GM18870 (cell line): ENCODE measurements at regions not wholly inside any gene's neighbourhood (a gene's known extent, or its start where the extent isn't known, plus 50 kb on each side); places are given as distances from the start of the nearest gene placed in this dataset.
"Not testable (repeated sequence)": the region's sequence is repeated elsewhere in the genome, so short reads cannot be mapped to it uniquely, and the experiment has no call there.

Experiments used
- ATAC-seq: cut with Tn5 transposase; IDR thresholded peaks from one replicate; pipeline ENCODE4 v1.9.1; 2021; ENCODE audit warnings: moderate library complexity; ENCODE audit not compliant: unreplicated experiment

- ATAC-seq: no peak
These were observed 688.5 kb upstream of the CHD1 start for GRCh38 chr5:99617335-99617734.

DNA sequence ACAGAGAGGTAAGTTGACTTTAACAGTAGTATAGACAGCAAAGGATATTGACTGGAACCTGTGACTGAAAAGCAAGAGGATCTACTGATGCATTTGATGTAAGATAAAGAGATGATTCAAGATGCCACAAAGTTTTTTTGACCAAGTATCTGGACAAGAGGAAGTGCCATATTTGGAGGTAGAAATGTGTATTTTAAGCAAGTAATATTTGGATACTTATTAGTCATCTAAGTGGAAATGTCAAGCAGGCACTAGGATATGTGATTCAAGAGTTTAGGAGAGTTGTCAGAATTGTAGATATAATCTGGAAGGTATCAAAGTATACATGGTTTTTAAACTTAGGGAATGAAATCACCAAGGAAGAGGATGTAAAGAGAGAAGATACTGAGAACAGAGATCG lies 686.1 kb upstream of the CHD1 start:
- ATAC-seq: no peak

DNA sequence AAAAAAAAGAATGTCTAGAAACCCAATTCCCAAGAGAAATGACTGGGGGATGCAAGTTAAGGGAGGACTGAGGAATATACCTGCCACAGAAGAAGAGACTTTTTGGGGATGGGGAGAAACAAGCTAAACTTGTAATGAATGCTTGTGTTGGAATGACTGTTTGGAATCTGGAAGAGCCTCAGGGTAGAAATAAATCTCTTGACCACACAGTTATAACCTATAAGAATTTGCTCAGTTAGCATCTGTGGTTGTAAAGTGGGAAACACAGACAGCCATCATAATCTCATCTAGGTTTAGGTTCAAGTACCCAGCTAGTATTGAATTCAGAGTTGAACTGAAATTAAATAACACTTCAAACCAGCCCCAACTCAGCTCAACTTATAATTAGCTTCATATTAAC lies 678.3 kb upstream of the CHD1 start:
- no peak for ATAC-seq

DNA sequence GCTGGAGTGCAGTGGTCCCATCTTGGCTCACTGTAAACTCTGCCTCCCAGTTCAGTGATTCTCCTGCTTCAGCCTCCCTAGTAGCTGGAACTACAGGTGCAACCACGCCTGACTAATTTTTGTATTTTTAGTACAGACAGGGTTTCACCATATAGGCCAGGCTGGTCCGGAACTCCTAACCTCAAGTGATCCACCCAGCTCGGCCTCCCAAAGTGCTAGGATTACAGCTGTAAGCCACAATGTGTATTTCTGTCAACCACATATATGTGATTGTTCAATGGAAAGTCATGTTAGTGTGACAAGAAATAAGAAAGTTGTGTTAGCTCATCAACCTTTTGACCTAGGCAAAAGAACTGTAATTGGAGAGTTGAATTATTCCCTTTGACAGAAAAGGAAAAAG lies 677.1 kb upstream of the CHD1 start:
- ATAC-seq: no peak

DNA sequence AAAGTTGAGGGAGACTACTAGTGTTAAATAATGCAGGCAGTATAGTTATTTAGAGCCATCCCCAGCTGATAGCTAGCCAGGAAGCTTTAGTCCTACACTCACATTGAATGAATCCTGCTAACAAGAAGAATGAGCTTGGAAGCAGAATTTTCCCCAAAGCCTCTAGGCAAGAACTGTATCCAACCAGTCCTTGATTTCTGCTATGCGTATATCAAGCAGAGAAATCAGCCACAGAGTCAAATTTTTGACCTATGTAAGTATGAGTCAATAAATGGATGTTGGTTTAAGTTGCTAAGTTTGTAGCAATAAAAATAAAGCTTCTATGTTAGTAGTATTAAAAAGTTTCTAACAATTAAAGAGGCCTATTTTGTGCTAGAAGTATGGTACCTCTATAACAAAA lies 672.1 kb upstream of the CHD1 start:
- no peak for ATAC-seq

- no peak for ATAC-seq
These were observed 662.0 kb upstream of the CHD1 start for GRCh38 chr5:99590806-99591205.

- peak; percentile 50 for ATAC-seq
These were observed 660.6 kb upstream of the CHD1 start for GRCh38 chr5:99589424-99589823.

DNA sequence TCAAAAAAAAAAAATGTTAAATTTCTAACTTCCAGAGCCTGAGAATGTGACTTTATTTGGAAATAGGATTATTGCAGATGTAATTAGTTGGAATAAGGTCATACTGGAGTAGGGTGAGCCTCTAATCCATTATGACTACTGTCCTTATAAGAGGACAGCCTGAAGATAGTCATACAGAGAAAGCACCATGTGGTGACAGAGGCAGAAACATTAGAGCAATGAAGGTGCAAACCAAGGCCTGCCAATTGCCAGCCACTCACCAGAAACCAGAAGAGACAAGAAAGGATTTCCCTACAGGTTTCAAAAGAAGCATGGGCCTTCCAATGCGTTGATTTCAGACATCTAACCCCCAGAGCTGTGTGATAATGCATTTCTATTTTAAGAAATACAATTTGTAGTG lies 659.2 kb upstream of the CHD1 start:
- ATAC-seq: peak; percentile 76

DNA sequence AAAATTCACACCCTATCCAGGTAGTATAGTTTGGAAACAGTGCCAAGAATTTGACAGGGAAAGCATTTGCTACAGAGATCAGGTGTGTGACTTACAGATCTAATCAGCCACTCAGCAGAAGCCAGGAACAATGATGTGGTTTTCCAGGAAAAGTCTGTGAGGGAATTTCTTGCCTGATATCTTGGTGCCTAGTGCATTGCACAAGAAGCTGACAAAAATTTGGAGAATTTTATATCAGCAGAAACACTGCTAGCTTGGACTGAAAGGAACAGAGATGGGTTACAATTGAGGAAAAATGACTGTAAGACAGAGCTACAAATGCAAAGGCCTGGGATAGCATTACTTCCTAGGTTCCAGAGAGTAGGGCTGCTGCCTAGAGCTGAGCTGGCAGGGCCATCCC lies 658.1 kb upstream of the CHD1 start:
- no peak for ATAC-seq

GRCh38 chr5:99581204-99581603 lies 652.4 kb upstream of the CHD1 start:
- not testable (repeated sequence) for ATAC-seq

DNA sequence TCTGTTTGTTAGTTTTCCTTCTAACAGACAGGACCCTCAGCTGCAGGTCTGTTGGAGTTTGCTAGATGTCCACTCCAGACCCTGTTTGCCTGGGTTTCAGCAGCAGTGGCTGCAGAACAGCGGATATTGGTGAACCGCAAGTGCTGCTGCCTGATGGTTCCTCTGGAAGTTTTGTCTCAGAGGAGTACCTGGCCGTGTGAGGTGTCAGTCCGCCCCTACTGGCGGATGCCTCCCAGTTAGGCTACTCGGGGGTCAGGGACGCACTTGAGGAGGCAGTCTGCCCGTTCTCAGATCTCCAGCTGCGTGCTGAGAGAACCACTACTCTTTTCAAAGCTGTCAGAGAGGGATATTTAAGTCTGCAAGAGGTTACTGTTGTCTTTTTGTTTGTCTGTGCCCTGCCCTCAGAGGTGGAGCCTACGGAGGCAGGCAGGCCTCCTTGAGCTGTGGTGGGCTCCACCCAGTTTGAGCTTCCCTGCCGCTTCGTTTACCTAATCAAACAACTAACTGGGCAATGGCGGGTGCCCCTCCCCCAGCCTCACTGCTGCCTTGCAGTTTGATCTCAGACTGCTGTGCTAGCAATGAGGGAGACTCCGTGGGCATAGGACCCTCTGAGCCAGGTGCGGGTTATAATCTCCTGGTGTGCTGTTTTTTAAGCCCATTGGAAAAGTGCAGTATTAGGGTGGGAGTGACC lies 634.3 kb upstream of the CHD1 start:
- not testable (repeated sequence) for ATAC-seq

GRCh38 chr5:99553211-99553810 lies 624.5 kb upstream of the CHD1 start:
- ATAC-seq: no peak

DNA sequence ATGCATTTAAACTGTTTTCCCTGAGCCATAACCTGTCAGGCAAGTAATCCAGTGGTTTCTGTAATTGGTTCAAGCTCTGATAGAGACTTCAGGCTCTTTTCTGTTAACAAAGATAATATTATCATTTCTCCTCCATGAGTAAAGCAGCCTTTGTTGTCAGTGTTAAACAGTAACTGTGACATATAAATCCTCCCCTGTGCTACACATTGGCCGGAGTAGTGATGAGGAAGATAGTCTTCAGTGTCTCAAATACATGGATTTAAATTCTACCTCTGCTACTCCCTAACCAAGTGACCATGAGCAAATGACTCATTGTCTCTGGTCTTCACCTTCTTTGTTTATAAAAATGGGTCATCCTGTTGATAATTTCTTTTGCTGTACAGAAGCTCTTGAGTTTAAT lies 615.5 kb upstream of the CHD1 start:
- ATAC-seq: no peak

DNA sequence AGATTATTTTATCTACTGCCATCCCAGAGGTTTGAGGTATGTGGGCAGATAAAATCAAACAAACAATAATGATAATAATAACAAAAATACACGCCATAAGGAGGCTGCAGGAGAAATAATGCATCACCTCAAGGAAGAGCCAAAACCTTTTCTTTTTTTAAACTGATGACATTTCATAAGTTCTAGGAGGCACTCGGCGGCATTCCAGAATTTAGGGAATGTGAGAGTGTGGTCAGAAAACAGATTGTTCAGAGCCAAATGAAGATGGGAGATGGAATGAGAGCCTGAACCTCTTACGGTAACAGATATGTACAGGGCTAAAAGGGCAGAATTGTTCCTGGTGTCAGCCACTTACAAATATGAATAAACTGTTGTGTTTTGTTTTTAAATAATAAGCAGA lies 615.0 kb upstream of the CHD1 start:
- no peak for ATAC-seq

DNA sequence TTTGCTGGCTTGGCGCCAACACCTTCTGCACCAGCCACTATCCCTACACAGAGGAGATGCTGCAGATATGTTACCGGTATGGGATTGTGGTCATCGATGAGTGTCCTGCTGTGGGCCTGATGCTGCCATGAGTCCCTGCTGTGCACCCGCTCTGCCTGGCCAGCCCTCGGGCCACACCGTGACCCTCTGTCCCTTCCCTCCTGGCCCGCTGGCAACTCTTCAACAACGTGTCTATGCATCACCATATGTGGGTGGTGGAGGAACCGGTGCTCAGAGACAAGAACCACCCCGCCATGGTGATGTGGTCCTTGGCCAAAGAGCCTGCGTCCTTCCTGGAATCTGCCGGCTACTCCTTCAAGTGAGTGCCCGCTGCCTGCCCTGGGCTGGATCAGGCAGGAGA lies 605.4 kb upstream of the CHD1 start:
- not testable (repeated sequence) for ATAC-seq

- ATAC-seq: not testable (repeated sequence)
These were observed 592.9 kb upstream of the CHD1 start for GRCh38 chr5:99521666-99522065.

DNA sequence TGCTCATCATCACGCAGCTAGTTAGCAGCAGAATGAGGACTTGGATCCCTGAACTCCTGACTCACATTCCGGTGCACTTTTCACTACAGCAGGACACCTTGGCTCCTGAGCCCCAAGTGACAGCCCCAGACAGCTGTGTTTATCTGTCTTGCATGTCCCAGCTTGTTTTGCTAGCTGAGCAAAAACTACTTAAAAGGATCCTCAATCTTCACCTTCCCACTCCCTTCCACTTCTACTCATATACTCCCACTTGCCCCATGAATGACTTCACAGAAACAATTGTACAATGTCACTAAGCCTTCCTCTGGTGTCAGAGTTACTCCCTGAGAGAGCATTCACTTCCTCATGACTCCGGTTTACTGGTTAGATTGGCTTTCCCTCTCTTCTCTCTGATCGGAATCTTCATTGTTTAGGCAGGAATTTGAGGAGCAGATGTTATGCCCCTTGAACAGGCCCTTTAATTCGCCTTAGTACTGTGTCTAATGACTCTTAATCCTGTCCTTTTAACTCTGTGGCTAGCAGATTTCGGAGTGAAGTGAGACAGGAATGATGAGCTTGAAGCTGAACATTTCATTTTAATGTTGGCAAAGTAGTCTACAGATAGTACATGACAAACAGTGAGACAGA lies 587.2 kb upstream of the CHD1 start:
- ATAC-seq: not testable (repeated sequence)

DNA sequence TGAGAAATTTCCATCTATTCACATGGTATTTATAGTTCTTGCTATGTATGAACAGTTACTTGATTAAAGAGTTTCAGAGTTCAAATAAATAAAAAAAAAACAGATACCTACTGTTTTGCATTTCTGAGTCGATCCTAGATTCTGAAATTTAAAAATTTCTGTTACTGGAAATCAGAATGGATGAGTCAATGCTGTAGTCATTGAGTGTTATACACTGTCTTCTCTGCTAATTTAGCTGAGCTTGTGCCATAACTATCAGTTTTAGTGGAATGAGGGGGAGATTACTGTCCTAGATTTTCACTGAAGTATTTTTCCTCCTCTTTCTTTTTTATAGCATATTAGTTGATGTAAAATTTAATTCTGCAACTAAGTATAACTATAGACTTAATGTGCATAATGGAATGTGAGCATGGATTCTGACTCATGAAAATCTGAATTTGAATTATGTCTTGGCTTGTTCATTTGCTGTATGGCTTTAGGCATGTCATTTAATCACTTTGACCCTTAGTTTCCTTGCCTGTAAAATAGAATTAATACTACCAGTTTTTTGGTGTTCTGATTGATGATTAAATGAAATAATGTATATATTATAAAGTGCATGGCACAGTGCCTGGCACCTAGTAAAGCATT lies 581.5 kb upstream of the CHD1 start:
- not testable (repeated sequence) for ATAC-seq

DNA sequence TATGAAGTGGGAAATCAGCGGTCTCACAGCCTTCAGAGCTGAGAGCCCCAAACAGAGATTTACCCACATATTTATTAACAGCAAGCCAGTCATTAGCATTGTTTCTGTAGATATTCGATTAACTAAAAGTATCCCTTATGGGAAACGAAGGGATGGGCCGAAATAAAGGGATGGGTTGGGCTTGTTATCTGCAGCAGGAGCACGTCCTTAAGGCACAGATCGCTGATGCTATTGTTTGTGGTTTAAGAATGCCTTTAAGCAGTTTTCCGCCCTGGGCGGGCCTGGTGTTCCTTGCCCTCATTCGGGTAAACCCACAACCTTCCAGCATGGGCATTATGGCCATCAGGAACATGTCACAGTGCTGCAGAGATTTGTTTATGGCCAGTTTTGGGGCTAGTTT lies 580.3 kb upstream of the CHD1 start:
- ATAC-seq: not testable (repeated sequence)

- not testable (repeated sequence) for ATAC-seq
These were observed 566.6 kb upstream of the CHD1 start for GRCh38 chr5:99495456-99495855.

DNA sequence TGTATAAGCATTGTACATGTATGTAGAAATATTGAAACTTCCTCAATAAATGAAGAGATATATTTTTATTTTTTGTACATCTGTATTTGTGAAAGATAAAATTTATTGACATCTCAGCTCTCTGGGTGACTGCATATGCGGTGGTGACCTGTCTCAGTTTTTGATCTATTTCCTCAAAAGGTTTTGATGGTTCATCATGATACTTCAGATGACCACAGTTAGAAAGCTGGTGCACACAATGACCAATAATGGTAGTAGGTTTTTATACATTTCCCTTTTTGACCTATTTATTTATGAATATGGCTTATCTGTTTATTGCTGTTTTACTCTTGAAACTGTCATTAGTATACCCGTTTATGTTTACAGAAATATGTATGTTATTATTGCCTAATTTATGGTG lies 549.6 kb upstream of the CHD1 start:
- not testable (repeated sequence) for ATAC-seq

GRCh38 chr5:99473328-99473727 lies 544.5 kb upstream of the CHD1 start:
- ATAC-seq: not testable (repeated sequence)
